ENCODE measurements at regions not wholly inside any gene's neighbourhood (a gene's known extent, or its start where the extent isn't known, plus 50 kb on each side); places are given as distances from the start of the nearest gene placed in this dataset.

- TF ChIP-seq ZFX (IDR thresholded peaks at IDR 0.05) (no peak), CTCF (conservative IDR thresholded peaks at IDR 0.05) (no peak)
Observed at GRCh38 chr18:72637299-72637698, 93.2 kb upstream of the CBLN2 start.

GRCh38 chr18:72636611-72637010 lies 92.5 kb upstream of the CBLN2 start:
- TF ChIP-seq CTCF (conservative IDR thresholded peaks at IDR 0.05) (no peak), ZFX (IDR thresholded peaks at IDR 0.05) (no peak)

More at GRCh38 chr18:72637299-72637698, 93.2 kb upstream of the CBLN2 start:
- H3K27ac ChIP-seq: no peak overlapping the region

GRCh38 chr18:72634500-72634899 lies 90.4 kb upstream of the CBLN2 start:
- TF ChIP-seq ZFX (IDR thresholded peaks at IDR 0.05) (no peak), CTCF (conservative IDR thresholded peaks at IDR 0.05) (peak; percentile 65)
- H3K27ac ChIP-seq: no peak overlapping the region

More at GRCh38 chr18:72636611-72637010, 92.5 kb upstream of the CBLN2 start:
- no peak overlapping the region for H3K27ac ChIP-seq

- TF ChIP-seq CTCF (conservative IDR thresholded peaks at IDR 0.05): no peak
- no peak for TF ChIP-seq ZFX (IDR thresholded peaks at IDR 0.05)
- H3K27ac ChIP-seq: no peak overlapping the region
Observed at GRCh38 chr18:72630991-72631390, 86.8 kb upstream of the CBLN2 start.

- H3K27ac ChIP-seq: no peak overlapping the region
- TF ChIP-seq ZFX (IDR thresholded peaks at IDR 0.05) (no peak), CTCF (conservative IDR thresholded peaks at IDR 0.05) (no peak)
Observed at GRCh38 chr18:72623444-72623843, 79.3 kb upstream of the CBLN2 start.

- no peak overlapping the region for H3K27ac ChIP-seq
- TF ChIP-seq CTCF (conservative IDR thresholded peaks at IDR 0.05) (no peak), ZFX (IDR thresholded peaks at IDR 0.05) (no peak)
Observed at GRCh38 chr18:72613534-72613930, 69.4 kb upstream of the CBLN2 start.

GRCh38 chr18:72612894-72613533 lies 68.9 kb upstream of the CBLN2 start:
- no peak for TF ChIP-seq CTCF (conservative IDR thresholded peaks at IDR 0.05)
- no peak for TF ChIP-seq ZFX (IDR thresholded peaks at IDR 0.05)
- H3K27ac ChIP-seq: no peak overlapping the region

Measured in C4-2B (cell line).